HT1080 (cell line): ENCODE measurements at regions not wholly inside any gene's neighbourhood (a gene's known extent, or its start where the extent isn't known, plus 50 kb on each side); places are given as distances from the start of the nearest gene placed in this dataset.

Experiments
- DNase-seq: peaks from one replicate; pipeline ENCODE4 v3.0.0-alpha.2; 2015; ENCODE audit warnings: low read depth

DNA sequence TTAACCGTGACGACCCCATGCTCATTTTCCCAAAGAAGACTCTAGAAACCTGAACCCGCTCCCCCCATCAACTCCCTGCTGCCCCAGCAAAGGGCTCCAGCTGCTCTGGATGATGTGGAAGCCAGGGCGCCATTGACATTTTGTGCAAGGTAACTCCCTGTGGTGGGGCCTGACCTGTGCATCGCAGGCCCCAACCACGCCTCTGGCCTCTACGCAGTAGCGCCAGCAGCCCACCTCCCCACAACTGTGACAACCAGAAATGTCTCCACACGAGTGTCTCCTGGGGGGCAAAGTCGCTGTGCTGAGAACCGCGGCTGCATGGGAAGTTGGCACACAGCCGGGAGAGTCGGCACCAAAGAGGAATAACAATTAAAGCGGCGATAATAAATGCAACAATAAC lies 86.9 kb upstream of the PRR5 start:
- DNase-seq: no peak

DNA sequence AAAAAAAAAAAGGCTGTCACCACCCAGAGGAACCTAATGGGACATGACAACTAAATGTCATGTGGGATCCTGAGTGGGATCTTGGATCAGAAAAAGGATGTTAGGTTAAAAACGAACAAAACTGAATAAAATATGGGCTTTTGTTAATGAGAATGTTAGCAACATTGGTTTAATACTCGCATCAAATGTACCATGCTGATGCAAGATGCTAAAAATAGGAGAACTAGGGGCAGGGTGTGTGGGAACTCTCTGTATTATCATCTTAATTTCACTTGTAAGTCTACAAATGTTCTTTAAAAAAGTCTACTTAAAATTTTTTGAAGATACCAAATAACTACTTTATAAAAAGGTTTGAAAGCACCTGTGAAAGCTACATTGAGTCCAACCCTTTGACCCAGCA lies 88.8 kb upstream of the PRR5 start:
- DNase-seq: no peak

DNA sequence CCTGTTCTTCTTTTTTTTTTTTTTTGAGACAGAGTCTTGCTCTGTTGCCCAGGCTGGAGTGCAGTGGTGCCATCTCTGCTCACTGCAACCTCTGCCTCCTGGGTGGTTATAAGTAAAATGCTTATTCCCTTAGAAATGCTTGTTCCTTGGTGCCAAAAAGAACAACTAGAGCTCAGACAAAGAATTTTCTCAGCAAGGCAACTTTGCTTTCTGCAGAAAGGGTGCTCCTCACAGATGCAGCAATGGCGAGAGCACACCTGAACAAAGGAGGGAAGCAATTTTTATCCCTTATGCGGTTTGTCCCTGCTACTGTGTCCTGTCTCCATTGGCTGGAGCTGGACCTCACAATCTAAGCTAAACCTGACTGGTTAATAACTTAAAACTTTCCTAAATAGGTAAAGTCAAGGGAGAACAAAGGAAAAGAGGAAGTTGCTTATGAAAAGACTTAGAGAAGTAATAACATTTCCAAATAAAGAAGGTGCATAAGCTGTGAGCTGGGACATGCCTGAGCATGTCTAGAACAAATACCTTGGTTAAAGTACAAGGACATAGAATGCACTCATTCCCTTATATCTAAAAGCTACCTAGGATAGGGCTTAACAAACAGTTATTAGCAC lies 90.0 kb upstream of the PRR5 start:
- no peak for DNase-seq

DNA sequence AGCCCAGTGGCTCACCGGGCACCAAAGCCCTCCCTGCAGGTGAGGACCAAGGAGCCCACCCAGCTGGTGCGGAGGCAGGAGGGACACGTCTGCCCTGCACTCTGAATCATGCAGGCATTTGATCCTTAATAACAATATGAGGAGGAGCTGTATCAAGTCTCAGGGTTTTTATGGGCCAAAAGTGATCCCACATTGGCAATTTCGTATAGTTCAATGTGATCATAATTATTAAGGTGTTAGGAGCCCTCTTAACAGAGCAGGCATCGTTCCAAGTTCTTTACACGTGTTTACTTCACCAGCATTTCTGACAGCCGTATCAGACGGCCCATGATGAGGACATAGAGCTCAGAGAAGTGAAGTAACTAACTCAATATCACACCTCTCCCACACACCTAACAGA lies 91.9 kb upstream of the PRR5 start:
- no peak for DNase-seq

DNA sequence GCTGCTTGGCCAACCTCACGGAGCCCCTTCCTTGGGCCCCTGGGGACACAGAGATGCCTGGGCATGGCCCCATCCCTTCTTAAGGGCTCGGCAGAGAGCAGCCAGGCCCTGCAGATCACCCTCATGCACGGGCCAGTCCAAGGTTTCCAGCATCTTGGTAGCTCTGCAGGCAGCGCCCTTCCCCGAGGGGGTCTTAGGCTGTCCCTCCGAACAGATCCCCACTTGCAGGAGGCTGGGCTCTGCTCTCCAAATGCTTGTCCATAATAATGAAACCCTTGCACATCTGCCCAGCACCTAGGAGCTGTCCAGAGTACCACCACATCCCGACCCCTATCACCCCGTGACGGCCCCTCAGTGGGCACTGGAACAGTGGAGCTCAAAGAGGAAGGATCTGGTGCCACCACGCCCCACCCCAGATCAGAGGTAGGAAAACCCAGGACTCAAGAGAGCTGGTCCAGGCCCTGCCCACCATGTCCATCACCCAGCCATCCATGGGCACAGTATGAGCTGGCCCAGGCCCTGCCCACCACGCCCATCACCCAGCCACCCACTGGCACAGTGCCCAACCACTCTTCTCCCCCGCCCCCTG lies 92.5 kb upstream of the PRR5 start:
- no peak for DNase-seq

DNA sequence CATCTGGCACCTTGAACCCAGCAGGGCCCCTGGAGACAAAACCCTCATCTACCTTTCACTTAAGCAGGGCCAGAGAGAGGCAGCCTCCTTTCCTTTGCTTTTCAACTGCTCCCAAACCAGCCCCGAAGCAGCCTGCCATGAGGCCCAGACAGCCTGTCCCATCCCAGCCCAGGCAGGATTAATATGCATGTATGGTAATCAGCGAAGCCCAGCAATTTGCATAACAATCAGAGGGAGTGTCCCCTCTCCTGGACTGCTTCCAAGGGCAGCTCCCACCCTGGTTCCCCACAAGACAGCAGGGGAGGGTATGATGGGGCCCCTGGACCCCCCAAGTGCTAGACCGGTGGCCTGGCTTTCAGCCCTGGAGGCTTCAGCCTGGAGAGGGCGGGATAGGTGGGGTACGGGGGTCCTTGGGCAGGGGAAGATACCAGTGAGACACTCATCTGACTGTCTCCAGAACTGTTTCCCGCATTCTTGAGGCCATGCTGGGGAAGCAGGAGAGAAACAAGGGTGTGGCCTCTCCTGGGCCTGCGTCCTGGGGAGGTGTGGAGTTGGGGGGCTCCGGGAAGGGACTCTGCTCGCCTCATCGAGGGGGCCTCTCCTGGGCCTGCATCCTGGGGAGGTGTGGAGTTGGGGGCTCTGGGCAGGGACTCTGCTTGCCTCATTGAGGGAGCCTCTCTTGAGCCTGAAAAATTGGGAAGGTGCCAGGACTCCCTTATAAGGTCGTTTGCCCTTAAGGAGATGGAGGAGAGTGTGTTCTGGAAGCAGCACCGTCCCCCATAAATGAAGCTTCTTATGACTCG lies 93.2 kb upstream of the PRR5 start:
- no peak for DNase-seq

DNA sequence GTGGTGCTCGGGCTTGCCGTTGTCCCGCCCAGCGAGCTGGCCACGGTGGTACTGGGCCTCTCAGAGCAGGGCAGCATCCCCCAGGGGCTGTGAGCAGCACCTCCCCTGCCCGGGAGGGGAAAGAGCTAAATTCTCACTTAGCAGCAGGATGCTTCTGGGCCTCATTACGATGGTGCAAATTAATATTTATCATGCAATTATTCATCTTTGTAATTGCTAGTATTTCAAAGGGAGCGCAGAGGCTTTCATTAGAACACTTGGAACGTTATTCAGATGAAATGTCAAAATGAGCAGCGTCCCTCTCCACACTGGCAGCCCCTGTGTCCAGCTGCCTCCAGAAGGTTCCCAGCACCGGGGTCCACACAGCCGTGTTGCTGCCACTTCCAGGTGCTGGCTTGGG lies 95.9 kb upstream of the PRR5 start:
- DNase-seq: no peak

DNA sequence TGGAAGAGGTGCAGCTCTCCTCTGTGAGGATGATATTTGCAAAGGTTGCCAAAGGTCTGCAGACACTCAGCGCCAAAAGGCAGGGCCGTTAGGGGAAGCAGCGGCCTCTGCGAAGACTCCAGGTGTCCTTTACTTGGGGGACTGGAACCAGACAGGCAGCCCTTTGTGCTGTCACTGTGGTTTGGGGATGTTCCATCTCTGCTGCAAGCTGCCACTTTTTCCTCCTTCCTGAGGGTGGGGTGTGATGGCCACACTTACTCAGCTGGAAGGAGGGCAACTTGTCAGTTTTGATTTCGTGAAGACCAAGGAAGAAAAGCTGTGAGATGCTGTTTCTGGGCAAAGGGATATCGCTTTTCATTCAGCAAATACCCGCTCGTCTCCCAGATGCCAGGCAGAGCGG lies 96.5 kb upstream of the PRR5 start:
- no peak for DNase-seq

DNA sequence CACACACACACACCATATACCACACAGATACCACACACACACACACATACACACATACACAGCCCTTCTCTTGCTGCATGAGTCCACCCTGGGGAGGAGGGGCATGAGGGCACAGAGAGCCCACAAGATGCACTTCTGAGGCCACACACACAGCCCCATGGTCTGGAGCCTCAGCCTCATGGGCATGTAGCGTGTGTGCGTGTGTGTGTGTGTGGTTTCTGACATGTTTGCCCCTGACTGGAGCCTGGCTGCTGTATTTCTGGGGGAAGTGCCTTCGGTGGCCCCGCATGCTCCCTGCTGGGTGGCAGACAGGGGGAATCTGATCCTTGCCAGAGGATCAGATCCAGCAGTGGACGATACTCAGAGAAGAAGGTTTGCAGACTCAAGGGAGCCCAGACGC lies 97.0 kb upstream of the PRR5 start:
- DNase-seq: no peak

DNA sequence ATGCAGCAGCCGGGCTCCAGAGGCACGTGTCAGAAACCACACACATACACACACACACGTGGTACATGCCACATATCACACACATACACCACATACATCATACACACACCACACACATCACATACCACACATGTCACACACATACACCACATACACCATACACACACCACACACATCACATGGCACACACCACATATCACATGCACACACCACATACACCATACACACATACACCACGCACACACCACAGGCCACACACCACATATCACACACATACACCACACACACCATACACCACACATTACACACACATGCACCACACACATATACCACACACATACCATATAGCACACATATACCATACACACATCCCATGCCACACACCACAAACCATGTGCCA lies 97.5 kb upstream of the PRR5 start:
- no peak for DNase-seq

DNA sequence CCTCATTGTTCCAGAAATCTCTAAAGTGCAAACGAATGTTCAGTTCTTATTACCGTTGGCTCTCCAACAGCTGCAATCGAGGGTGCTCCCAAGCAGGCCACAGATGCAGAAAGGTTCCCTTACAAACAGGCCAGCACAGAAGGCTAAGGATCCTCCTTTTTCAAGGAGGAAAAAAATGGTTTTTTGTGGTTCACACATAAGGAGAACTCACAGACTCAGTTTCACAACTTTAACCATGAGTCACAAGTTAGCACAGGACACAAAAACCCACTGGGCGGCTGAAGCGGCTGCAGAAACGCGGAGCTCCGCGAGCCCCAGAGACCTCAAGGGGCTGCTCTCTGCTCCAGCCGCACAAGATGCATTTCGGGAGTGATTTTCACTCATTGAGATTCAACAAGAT lies 98.2 kb upstream of the PRR5 start:
- no peak for DNase-seq

DNA sequence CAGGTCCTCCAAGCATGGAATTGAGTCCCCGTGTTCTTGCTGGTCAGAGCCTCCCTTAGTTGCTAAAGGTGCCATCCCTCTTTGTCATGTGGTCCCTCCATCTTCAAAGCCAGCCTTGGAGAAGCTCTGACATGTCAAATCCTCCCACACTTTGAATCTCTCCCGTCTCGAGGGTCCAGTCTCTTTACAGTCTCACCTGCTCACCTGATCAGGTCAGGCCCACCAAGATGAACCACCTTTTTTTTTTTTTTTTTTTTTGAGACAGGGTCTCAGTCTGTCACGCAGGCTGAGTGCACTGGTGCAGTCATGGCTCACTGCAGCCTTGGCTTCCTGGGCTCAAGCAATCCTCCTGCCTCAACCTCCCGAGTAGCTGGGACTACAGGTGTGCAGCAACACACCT lies 100.3 kb upstream of the PRR5 start:
- no peak for DNase-seq

DNA sequence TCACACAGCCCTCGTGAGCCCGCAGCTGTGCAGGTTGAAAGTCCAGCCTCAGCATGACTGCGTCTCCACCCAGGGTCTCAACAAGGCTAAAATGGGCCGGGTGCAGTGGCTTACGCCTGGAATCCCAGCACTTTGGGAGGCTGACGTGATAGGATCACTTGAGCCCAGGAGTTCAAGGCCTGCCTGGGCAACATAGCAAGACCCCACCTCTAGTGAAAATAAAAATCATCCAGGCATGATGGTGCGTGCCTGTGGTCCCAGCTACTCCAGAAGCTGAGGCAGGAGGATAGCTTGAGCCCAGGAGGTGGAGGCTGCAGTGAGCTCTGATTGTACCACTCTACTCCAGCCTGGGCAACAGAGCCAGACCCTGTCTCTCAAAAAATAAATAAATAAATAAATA lies 100.8 kb upstream of the PRR5 start:
- DNase-seq: no peak

DNA sequence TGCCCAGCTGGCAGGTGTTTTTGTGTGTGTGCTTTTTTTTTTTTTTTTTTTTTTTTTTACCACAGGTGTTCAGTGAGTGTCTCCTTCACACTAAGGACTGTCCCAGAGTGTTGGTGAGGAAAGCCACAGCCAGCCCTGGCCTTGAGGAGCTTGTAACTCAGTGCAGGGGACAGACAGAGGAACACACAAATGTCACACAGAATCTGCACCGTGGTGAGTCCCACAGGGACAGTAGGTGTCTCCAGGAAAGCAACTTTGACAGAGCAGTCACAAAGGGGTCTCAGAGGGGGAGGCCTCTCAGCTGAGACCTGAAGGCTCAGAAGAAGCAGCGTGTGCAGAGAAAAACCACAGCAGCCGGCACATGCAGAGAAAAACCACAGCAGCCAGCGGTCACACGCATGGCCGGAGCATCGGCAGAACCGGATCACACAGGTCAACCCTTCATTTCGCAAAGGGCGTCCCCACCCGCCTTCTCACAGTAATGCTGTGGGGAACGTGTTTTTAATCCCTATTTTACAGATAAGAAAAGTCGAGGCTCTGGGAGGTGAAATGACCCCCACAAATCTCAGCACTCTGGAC lies 101.7 kb upstream of the PRR5 start:
- DNase-seq: no peak

DNA sequence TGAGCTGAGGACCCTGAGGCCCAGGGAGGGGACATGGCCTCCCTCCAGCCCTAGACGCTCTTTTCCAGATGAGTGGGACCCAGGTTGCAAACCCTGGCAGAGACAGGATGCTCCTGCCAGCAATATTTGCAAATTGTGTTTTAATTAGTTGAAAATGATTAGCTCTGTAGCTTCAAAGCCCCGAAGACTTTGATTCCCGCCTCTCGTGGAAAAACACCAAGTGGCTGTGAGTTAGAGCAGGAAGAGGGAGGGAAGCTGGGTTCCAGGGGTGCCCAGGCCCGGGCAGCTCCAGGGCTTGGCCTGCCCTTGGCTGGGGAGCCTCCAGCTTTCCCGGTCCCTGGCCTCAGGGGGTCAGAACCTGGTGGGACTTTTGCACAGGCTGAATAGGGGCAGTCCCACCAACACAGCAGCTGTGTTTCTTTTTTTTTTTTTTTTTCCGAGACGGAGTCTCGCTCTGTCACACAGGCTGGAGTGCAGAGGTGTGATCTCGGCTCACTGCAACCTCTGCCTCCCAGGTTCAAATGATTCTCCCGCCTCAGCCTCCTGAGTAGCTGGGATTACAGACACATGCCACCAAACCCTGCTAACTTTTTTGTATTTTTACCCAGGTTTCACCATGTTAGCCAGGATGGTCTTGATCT lies 101.6 kb upstream of the RTL6 start:
- no peak for DNase-seq

DNA sequence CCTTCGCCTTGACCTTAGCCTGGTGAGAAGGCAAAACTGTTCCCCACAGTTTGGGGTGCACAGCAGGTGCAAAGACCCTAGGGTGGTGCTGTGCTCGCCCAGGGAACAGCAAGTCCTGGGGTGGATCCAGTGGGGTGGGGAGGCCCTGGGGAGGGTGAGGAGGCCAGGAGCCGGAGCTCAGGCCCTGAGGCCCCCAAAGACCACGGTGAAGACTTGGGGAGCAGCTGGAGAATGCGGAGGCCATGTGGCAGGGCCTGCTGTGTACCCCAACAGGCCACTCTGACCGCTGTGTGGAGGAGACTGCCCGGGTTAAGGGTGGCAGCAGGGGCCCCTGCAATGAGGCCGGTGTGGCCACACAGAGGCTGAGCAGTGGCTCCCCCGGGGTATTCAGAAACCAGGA lies 101.1 kb upstream of the RTL6 start:
- no peak for DNase-seq

DNA sequence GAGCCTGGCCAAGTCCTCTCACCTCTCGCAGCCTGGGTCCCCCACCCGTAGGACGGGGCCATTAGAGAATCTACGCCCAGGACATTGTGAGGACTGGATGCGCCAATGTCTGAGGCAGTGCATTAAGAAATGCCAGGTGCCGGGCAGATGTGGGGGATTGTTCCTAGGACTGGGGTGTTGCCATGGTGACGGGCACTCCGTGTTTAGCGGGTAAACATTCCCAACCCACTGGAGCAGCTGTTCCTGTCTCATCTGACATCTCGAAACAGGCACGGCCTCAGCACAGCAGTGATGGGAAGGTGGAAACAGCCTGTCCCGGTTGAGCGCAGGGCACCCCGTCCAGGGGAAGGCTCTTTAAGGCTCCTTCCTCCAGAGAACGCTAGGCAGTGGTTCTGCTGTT lies 99.6 kb upstream of the RTL6 start:
- no peak for DNase-seq

DNA sequence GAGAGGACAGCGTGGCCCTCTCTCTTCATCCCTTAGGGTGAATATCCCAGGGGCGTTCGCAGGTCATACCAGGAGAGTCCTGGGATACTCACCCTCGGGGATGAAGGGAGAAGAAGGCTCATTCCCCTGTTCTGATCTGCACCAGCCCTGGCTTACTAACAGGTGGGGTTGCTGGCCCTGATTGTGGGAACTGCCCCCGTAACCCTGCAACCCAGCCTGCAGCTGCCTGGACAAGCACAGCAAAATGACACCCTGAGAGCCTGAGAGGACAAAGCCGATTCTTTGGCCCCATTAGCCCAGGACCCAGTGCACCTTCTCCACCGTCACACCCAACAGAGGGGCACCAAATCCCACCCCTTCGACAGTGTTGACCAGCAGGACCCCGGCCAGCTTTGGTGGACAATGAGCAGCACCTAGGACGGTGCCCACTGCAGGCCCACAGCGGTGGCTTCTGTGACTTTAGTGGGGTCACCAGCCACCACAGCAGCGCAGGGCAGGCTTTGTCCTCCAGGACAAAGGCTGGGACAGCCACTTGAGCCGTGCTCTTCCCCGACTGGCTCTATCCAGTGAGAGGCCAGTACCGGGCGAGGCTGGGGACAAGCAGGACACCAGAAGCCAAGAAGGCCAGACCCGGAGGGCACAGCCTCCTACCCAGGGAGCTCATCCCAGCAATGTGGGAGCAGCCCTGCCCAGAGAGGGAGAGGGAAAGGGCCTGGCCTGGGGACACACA lies 98.5 kb upstream of the RTL6 start:
- DNase-seq: no peak

DNA sequence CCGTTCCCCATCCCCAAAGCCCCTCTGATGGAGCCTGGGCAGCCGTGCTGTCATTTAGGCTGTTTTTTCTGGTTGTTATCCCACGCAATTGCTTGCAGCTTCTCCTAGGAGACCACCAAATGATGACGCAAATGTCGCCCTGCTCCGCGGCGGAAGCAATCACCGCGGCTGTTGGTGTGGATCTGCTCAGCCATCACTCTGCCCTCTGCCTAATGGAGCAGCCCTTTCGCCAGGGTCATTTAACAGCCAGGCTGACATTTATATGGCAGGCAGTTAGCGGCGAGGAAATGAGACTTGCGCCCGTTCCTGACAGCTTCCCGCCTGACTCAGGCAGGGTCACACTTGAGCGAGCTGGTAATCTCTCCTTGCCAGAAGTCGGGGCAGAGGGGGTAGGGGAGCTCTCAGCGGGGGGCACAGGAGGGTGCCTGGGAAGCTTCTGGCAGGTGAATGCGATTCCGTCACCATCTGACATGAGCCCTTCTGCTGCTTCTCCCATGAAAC lies 97.9 kb upstream of the RTL6 start:
- DNase-seq: no peak

DNA sequence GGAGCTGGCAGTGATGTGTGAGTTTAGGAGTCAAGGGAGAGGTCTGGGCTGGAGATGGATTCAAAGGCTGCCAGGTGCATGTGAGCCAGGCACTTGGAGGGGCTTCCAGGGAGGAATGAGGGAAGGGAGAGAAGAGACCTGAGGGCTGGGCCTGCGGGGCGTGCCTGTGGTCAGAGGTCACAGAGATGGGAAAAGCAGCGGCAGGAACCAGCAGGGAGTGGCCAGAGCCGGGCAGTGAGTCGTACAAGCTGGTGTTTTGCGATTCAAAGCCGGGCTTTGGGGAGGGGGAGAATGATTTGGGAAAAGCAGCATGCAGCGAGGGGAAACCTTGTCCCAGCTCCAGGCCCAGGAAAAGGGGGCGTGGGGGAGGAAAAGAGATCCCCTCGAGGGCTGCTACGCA lies 96.9 kb upstream of the RTL6 start:
- no peak for DNase-seq

DNA sequence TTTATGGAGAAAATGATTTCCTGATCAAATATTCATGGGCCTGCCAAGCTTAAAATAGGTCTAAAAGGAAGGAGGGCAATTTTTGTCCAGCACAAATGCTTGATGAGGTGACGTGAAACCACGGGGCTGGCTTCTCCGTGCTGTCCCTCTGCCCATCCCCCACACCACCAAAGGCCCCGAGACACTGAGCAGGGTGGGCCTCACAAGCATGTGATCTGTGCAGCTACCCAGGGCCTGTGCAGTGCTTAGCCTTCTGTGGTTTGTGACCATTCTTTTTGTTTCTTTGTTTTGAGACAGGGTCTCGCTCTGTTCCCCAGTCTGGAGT lies 94.8 kb upstream of the RTL6 start:
- no peak for DNase-seq
